Islet of Langerhans (tissue), 1 donor: ENCODE measurements at regions not wholly inside any gene's neighbourhood (a gene's known extent, or its start where the extent isn't known, plus 50 kb on each side); places are given as distances from the start of the nearest gene placed in this dataset.

Experiments used
- FAIRE-seq: peaks from one replicate; lab custom pipeline; 2011; peaks lifted over from hg19 to GRCh38; lab: Jason Lieb, UNC

DNA sequence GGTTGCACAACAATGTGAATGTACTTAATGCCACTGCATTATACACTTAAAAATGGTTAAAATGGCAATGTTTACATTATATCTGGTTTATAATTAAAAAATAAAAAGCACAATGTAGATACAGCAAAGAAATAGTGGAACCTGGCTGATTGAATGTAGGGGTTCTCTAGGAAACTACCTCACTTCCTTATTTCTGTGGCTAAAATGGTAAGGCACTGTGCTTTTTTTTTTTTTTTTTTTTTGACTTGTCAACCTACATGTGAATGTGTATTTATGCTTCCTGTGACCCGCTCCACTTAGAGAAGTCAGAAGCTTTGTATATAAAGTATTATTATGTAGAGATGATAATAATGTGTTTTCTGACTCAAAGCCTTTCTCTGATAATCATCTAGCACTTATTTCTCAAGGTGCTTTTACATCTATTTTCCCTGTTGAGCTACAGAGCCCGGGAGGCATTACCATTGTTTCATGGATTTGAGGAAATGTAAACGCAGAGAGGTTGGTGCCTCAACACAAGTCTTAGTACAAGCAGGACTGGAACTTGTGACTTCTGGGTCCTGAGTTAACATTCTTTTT lies 55.0 kb downstream of the SOX4 start:
- no peak for FAIRE-seq

DNA sequence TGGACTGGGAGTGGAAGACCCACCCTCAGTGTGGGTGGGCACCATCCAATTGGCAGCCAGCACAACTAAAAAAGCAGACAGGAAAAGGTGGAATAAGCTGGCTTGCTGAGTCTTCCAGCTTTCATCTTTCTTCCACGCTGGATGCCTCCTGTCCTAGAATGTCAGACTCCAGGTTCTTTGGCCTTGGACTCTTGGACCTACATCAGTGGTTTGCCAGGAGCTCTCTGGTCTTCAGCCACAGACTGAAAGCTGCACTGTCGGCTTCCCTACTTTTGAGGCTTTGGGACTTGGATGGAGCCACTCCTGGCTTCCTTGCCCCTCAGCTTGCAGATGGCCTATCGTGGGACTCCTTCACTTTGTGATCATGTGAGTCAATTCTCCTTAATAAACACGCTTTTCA lies 59.8 kb downstream of the SOX4 start:
- no peak for FAIRE-seq

DNA sequence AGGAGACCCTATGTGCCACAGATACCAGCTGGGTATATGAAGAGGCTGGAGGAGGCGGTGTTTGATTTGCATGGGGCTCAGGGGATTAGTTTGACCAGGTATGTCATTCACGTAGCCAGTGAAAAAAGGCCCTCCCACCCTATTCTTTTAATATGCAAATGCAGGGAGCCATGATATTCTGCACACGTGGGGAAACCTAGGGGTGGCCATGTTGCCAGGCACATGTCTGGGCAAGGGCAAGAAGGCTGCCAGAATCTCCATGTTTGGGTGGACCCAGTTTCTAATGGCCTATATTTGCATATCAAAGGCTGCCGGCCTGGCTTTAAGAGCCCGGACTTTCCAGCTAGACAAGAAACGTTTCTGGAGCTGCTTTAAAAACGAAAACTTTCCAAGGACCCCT lies 60.4 kb downstream of the SOX4 start:
- no peak for FAIRE-seq

DNA sequence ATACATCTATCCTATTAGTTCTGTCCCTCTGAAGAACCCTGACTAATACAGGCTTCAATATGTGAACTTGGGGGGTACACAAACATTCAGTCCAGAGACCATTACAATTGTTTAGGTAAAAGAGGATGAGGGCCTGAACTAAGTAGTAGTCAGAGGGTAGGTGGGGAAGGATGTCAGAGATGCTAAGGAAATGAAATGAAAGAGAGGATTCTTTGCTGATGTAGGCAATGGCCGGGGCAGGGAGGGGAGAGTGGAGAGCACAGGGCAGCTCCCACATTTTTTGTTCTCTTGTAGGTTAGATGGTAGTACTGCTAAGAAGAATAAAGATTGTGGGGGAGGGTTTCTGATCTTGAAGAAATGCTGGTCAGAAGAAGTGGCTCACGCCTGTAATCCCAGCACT lies 60.8 kb downstream of the SOX4 start:
- no peak for FAIRE-seq

DNA sequence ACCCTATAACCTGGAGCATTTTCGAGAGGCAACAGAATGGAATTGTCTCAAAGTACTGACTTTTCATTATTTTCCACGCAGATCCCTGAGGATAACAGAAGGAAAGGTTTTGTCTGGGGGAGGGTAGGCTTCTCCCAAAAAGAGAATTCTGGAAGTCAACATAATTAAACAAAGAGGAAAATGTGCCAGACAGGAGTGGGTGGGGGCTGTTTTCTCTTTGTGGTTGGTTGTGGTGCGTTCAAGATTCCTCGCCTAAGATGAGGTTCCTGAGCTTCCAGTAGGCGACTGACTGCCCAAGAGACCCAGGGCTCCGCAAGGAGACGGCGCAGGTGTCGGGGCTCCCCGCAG lies 70.4 kb downstream of the SOX4 start:
- FAIRE-seq, result no peak

DNA sequence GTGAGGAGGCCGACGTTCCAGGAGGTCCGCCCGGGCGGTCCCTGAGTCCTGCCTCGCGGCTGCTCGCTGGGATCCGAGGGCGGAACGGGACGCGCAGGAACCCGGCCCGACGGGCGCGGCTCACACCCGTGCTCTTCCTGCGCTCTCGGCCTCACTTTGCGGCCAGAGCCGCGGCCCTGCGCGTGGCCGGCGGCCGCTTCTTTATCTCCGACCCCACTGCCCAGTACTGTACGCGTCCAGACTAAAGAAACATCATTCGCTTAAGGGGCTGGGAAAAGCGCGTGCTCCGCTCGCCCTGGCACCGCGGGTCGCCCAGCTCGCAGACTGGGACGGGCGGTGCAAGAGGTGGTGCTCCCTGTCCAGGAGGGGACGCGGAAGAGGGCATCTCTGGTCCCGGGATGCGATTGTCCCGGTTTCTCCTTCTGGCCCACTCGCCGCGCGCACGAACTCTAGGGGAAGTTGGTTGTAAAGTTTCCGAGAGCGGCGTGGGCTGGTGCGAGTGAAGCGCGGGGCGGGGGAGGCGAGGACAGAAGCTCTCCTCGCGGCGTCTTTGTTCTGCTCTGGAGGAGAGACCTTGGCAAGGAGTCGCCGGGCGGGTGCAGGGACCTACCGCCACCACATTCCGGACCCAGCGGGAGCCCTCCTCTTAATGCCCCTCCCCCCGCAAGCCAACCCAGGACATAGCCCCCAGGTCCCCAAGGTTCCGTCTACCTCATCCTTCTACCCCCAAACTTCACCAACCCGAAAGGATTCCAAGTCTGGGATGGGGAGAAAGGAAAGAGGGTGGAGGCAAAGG lies 71.0 kb downstream of the SOX4 start:
- no peak for FAIRE-seq

DNA sequence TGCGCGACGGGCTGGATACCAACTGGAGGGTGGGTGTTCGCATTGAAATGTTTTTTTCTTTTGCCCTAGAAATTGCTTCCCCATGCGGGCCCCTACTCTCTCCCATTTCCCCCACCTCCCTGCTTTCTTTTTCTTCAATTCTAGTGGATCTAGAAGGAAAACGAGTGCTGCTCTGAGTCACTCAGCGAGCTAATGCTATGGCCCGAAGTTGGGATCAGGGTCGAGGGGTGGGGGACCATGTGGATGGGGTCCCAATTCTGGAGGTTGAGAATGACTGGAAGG lies 71.5 kb downstream of the SOX4 start:
- FAIRE-seq, result no peak

DNA sequence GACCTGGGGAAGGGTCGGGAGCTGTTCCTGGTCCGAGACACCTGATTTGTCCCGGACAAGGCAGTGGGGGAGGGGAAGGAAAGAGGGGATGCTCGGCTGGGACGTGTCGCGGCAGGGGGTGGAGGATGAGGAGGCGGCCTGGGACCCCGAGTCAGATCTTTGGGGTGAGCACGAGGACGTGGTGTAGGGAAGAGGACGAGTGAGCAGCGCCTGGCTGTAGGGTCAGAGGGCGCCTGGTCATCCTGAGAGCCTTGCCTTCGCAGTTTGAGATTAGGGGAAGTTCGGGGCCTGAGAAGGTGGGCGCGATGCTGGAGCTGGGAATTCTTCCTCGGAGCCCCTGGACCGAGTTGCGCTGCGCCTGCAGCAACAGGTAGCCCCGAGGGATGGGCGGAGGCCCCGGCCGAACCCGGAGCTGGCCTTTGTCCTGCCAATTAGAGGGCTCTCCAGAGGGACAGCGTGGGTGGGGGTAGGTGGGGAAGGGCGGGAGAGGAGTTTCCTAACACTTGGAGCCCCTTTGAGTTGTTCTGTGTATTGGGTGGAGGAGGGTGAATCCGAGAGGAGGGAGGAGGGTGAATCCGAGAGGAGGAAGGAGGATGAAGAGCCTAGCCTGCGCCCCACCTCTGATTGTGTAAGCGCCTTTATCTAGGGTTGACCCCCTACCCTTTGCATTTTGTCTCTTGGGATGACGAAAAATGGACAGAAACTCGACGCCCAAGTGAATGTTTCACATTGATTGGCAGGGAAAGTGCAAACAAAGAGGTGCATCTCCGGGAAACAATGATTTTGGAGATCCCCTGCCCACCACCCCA lies 72.0 kb downstream of the SOX4 start:
- FAIRE-seq, result no peak

DNA sequence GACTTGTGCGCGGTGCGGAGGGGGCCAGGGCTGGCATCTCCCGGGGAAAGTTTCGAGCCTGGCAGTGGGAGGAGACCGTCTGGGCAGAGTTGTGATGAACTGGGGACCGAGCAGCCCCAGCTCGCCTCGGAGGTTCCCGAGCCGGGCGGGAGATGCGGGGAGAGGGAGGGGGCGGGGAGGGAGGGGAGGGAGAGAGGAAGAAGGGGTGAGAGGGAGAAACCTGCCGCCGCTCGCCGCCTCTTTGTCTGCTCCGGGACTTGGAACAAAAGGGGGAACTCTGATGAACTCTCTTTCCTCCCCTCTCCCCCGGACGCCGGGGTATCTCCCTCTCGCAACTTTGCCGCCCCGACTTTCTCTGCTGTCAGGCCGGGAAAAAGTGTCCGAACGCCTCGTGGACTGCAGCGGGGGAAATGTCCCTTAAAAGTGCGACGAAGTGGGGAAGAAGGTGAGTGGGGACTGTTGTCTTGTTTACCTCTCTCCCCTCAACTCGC lies 72.7 kb downstream of the SOX4 start:
- no peak for FAIRE-seq

DNA sequence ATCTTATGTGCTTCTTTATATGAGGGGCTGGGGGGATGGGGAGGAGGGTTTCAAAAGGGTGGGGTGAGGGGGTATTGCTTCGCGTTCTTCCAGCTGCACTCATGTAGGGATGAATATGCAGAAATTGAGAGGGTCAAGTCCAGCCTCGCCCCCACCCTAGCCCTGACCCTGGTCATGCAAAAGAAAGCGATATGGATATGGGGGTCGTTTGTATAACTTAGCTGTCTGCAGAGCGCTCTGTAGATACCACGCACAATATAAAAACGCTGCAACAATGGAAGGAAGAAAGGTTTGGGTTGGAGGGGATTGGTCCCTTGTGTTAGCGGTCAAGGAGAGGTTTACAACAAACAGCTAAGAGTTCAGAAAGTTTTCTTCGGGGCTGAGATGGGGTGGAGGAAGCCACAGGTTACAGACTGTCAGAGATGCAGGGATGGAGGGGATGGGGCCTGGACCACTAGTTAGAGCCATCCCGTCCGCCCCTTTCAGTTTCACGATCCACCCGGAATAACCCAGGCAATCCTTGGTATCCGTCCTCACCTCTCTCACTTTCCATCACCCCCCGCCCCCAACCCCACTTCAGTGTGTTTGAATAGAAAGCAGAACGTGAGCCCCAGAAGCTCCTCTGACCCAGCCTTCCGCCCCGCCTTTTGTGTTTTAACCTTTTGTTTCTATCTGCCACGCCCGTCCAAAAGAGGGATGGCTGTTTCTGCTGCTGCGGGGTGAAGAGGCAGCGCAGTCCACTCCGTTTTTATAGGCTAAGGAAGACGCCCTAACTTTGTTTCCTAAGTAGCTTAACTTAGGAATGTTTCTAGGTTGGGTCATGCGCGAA lies 73.5 kb downstream of the SOX4 start:
- no peak for FAIRE-seq

DNA sequence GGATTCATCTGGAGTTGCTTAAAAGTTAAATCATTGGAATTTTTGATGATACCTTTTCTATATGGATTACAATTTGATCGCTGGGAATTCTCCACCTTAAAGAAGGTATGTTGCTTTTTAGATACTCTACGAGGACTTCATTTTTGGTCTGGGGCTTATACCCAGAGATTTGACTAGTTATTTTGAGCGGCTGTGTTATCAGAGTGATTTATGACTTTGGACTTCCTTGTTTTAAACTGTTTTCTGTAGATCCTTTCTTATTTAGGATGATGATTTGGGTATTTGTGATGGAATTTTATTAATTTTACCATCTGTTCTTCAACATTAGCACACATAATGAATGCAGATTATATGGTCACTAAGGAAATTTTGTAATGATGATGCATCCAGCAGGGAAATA lies 75.2 kb downstream of the SOX4 start:
- FAIRE-seq, result no peak

DNA sequence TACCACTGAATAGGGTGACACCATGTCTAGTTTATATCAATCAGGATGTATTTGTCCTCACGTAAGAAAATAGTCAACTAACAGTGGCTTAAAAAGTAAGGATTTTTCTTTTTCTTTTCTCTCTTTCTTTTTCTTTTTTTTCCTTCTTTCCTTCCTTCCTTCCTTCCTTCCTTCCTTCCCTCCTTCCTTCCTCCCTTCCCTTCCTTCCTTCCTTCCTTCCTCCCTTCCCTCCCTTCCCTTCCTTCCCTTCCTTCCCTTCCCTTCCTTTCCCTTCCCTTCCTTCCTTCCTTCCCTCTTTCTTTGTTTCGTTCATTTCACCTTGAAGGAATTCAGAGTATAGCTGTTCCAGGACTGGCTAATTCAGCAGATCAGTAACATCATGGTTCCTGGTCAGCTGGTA lies 83.2 kb downstream of the SOX4 start:
- FAIRE-seq, result no peak

DNA sequence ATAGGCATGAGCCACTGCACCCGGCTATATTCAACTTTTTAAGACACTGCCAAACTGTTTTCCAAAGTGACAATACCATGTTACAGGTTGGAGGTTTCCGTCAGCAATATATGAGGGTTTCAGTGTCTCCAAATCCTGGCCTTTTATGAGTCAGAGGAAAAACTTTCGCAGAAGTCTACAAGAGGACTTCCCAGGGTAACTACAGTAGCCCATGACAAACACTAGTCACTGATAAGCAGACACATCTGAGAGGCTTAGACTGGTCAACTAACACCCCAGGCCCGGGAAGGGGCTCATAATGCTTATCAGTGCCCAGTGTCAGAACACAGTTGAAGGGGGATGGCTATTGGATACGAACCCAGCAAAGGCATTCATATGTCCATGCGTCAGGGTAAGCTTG lies 85.4 kb downstream of the SOX4 start:
- FAIRE-seq, result no peak

DNA sequence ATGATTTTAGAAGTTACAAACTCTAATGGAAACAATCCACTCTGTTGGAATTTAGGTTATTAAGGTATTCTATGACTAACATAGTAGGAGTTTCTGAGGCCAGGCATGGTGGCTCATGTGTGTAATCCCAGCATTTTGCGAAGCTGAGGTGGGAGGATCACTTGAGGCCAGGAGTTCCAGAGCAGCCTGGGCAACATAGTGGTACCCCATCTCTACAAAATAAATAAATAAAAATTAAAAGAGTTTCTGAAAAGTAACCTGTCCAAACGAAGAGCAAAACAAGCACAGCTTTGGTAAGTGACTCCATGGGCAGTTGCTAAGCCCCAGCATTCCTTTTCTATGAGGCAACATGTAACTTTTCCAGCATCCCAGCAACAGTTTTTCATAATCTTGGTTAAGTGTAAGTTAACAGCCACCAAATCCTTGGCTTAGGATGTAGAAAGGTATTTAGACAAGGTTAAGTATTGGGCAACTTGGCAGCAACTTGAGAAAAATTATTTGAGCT lies 86.3 kb downstream of the SOX4 start:
- no peak for FAIRE-seq

DNA sequence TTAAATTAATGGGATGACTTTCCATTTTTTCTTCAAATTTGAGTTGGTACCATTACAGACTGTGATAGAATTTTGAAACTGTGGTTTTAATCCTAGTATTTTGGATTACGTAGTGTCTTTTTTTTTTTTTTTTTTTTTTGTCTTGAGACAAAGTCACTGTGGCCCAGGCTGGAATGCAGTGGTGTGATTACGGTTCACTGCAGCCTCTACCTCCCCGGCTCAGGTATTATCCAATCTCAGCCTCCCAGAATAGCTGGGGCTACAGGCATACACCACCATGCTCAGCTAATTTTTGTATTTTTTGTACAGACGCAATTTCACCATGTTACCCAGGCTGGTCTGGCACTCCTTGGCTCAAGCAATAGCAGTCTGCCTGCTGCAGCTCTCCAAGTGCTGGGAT lies 87.1 kb downstream of the SOX4 start:
- FAIRE-seq, result no peak

DNA sequence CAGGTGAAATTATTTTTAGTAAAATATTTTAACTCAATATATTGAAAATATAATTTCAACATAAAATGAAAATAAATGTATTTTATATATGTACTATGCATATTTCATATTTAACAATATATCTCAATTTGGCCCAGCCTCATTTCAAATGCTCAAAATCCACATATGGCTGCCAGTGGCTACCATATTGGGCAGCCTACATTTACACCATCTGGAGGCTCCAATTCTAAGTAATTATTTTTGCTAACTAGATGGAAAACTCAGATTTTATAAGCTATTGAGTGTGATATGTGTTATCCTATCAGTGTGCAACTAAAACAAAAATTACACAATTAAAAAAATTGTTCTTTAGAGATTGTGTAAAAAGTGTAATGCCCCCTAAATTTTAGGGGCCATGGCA lies 96.9 kb downstream of the SOX4 start:
- no peak for FAIRE-seq

DNA sequence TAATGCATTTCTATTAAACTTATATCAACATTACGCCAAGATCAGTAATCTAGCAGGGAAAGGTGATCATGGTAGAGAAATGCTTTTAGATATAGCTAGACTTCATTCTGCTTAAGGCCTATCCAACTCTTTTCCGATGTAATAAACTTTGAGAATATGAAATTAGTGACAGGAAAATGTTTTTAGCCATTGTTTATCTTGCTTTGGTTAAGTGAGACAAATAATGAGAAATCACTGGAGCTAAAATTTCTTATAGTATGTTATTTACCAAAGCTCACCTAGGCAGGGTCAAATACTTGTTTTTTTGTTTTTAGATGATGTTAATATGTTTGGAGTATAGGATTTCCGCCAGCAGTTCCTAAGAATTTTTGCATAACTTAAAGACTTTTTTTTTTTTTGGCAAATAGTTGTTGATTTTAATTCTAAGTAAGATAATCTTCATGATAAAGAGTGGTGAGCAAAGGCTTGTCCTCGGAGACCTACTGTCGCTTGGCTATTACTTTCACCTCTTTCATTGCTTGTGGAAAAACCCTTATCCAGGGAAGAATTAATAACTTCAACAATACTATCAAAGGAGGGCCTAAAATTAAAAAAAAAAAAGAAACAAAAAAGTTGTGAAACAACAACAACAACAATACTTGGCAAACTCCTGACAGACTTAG lies 98.3 kb downstream of the SOX4 start:
- FAIRE-seq, result no peak

DNA sequence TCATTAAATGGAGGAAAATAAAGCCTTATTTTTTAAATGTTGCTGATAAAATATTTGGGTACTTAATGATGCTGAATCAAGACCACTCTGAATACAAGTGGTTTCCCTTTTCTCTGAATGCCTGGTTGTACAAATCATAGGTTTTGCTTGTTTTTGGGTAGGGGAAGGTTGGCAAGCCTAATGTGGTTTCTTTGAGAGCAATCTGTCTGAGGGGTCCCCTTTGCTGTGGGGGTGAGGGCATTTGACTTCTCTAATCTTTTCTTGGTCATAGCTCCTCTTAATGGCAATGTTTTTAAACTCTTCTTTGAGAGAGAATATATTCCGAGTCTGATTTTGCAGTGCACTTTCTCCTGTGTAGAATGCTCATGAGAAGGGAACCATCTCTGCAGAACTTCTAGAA lies 99.2 kb downstream of the SOX4 start:
- no peak for FAIRE-seq

DNA sequence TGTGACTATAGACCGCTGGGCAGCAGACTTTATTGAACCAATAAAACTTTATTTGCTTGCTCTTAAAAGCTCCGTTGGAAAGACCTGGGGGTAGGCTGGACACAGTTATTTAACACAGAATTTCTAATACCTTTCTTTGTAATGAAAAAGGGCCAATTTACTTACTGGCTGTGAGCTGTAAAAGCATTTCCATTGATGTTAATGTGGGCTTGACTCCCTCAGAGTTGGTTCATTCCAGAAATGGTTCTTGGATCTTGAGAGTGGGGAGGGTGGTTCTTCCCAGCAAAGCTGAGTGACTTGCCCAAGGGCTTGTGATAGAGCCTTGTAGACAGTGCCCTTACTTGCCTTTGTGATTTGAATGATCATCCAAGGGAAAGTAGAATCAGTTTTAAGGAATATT lies 100.6 kb downstream of the SOX4 start:
- no peak for FAIRE-seq

DNA sequence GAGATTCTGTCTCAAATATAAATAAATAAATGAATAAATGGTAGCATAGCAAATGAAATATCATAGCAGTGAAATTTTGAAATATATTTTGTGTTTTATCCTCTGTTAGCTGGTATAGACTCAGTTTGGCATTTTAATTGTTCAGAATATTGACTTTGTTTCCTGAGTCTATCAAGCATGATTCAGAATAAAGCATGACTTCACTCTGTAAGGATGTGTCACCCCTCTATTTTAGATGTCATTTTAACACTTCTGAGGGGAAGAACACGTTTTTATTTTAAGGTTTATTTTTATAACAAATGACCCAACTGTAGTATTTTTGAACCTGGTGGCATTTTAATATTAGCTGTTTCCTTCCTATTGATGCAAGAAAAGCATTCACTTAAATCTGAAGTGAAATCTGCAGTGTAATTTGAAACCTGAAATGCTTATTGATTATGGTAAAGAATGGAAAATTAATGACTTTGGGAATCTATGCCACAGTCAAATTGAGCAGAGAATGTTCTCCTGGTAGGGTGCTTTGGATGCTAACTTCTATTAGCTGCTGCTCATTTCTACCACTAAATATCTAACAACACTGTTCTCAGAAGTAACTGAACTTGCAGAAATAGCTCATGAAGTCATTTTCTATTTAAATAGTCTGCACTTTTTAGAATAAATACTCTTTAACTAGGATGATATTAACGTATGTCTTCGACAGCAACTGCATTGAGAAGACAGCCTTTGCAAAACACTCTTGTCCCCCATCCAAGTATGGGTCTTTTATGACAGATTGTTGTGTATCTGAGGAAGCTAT lies 114.2 kb downstream of the SOX4 start:
- no peak for FAIRE-seq

DNA sequence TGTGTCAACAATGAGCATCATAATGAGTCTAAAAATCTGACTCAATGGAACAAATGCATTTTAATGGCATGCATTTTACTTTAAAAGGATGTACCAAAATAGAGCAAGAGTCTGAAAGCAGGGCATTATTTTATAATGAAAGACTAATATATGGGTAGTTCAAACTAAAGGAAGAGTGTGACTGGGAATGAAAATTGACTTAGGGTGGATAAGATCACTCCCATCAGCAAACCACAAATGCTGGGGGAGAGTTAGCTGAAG lies 114.7 kb downstream of the SOX4 start:
- no peak for FAIRE-seq

DNA sequence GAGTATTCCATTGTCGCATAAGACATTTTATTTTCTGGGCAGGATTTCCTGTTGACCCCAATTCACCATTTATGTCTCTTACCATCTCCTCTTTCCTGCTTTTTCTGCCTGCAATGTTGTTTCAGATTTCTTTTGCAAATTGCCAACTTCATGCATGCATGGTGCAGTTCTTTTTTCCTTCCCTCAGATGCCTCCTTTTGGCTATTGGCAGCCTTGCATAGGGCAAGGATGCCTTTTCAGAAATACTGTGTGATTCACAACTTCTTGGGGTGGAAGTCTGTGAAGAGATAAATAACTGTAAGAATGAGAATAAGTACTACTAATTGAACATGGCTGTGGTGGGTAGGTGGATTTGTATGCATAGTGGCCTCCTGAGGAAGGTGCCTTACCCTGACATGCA lies 116.7 kb downstream of the SOX4 start:
- no peak for FAIRE-seq
